Upper lobe of right lung (tissue), 1 donor: ENCODE measurements at regions not wholly inside any gene's neighbourhood (a gene's known extent, or its start where the extent isn't known, plus 50 kb on each side); places are given as distances from the start of the nearest gene placed in this dataset.

Source experiments
- ATAC-seq: fragments of 200-7000 bp; cut with Tn5 transposase; one replicate; pipeline ENCODE4 v1.9.1; 2020; ENCODE audit warnings: mild to moderate bottlenecking, moderate library complexity
- DNase-seq: peaks from one replicate; pipeline ENCODE4 v3.0.0-alpha.2; 2020
- H3K27ac ChIP-seq: fragments of 200-600 bp; one replicate; pipeline ENCODE4 v1.8.0; 2022
- H3K27me3 ChIP-seq: fragments of 200-600 bp; one replicate; pipeline ENCODE4 v1.8.0; 2022; ENCODE audit warnings: mild to moderate bottlenecking
- H3K36me3 ChIP-seq: fragments of 200-600 bp; one replicate; pipeline ENCODE4 v1.8.0; 2022
- H3K4me1 ChIP-seq: fragments of 200-600 bp; one replicate; pipeline ENCODE4 v1.8.0; 2022
- H3K4me3 ChIP-seq: fragments of 200-600 bp; one replicate; pipeline ENCODE4 v1.8.0; 2022; ENCODE audit warnings: mild to moderate bottlenecking
- H3K9me3 ChIP-seq: fragments of 200-600 bp; one replicate; pipeline ENCODE4 v1.8.0; 2022
- intact Hi-C: fragments of 100-400 bp; cut with DNase I; formaldehyde crosslinking; loops from one replicate; pipeline ENCODE4 v1.11.0; 2022
- TF ChIP-seq, protein P1 (sequence below): fragments of 200-600 bp; IDR thresholded peaks from one replicate; pipeline ENCODE4 v1.8.0; 2022; ENCODE audit warnings: antibody characterized with exemption
- donor health status: DM: no; HTN: yes; CAD: no; lungs with severe emphysema.

DNA sequence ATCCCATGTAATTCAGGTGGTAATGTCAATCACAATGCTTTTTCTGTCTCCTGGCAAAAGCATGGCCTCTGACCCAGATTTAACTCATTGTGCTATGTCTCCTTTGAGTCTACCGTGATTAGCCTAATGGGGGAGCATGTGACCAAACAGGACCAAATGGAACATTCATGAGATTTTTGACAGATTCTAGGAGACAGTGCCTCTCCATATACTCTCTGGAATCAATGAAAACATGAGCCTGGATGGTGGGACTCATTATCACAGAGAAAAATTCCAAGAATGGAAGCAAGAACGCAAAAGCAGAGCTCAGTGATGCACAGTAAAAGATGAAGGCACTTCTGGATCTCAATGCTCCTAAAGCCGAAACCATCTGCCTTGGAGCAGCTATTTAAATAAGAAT, 307.9 kb upstream of the MON1B start:
- H3K27ac ChIP-seq, result no peak overlapping the region
- H3K9me3 ChIP-seq, result no peaks in the 10 kb centered on the region
- no peak overlapping the region for H3K4me3 ChIP-seq
- DNase-seq, result no peak
- no peaks in the 10 kb centered on the region for H3K36me3 ChIP-seq
- H3K27me3 ChIP-seq, result no peaks in the 10 kb centered on the region
- TF ChIP-seq, protein P1, sequence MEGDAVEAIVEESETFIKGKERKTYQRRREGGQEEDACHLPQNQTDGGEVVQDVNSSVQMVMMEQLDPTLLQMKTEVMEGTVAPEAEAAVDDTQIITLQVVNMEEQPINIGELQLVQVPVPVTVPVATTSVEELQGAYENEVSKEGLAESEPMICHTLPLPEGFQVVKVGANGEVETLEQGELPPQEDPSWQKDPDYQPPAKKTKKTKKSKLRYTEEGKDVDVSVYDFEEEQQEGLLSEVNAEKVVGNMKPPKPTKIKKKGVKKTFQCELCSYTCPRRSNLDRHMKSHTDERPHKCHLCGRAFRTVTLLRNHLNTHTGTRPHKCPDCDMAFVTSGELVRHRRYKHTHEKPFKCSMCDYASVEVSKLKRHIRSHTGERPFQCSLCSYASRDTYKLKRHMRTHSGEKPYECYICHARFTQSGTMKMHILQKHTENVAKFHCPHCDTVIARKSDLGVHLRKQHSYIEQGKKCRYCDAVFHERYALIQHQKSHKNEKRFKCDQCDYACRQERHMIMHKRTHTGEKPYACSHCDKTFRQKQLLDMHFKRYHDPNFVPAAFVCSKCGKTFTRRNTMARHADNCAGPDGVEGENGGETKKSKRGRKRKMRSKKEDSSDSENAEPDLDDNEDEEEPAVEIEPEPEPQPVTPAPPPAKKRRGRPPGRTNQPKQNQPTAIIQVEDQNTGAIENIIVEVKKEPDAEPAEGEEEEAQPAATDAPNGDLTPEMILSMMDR, result no peak
- ATAC-seq, result no peak
- no peaks in the 10 kb centered on the region for H3K4me1 ChIP-seq
- intact Hi-C loops, result no loop called here

DNA sequence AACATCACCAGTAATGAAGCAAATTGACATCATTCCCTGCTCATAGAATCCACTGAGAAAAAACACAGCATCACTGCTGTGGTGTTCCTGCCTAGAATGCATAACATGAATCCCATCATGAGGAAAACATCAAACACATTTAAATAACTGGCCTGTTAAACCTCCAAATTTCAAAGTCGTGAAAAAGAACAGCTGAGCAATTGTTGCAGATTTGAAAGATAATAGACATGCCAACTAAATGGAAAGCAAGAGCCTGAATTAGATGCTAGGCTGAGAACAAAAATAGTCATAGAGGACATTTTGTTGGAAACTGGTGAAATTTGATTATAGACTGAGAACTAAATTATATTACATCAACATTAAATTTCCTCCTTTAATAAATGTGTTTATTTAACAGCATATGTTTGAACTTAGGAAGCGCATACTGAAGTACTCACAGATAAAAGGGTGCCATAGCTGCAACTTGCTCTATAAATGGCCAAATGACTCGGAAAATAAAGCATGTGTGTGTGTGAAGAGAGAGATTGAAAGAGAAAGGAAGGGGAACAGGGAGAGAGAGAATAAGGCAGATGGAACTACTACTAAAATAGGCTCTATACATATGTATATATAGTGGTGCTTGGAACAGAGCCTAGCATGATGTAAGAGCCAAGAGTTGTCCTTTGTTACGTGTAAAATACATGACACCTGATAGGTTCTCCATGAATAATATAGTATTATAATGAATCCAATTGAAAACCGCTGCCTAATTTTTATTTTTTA, 305.0 kb upstream of the MON1B start:
- TF ChIP-seq, protein P1, result no peak
- DNase-seq, result no peak

DNA sequence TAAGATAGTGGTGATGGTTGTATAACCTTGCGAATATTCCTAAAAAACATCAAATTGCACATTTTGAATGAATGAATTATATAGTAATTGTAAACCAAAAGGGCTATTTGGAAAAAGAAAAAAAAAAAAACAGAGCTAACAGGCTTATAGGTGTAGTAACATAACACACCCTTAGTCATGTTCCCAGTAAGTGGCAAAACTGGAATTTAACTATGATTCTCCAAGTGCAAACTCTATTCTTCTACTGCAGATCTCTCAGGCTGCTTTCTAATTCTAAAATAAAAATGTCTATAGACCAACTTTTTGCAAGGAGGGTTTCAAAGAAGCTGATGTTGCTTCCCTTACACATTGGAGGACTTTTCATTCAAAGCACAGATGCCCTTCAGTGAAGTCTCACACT, 293.2 kb upstream of the MON1B start:
- no peak for ATAC-seq
- no peak for DNase-seq

More for the DNA sequence above, 305.0 kb upstream of the MON1B start:
- no peak overlapping the region for H3K27ac ChIP-seq
- no peaks in the 10 kb centered on the region for H3K36me3 ChIP-seq
- intact Hi-C loops, result no loop called here
- no peaks in the 10 kb centered on the region for H3K9me3 ChIP-seq
- no peaks in the 10 kb centered on the region for H3K4me1 ChIP-seq
- ATAC-seq, result no peak
- H3K4me3 ChIP-seq, result no peak overlapping the region
- H3K27me3 ChIP-seq, result no peaks in the 10 kb centered on the region

DNA sequence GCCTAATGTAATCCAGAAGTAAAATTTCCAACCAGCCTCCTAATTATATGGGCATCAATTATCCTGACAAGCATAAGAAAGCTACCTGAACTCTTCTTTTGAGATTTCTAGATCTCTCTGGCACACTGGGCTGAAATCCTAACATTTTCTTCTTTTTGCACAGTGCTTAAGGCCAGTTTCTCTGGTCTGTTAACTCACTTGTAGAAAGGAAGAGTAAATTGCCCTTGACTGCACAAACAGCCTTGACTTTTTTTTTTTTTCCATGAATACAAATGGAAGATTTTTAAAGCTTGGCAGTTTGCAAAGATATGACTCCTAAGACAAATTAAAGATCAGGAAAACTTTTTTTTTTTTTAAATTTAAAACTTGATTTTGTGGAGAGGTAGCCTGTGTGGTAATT, 291.2 kb upstream of the MON1B start:
- Histone ChIP-seq H3K9me3 (no peaks in the 10 kb centered on the region), H3K27me3 (no peaks in the 10 kb centered on the region), H3K4me3 (no peak overlapping the region), H3K27ac (no peak overlapping the region), H3K4me1 (no peaks in the 10 kb centered on the region), H3K36me3 (no peaks in the 10 kb centered on the region)
- ATAC-seq (no peak), DNase-seq (no peak)
- intact Hi-C loops, result no loop called here
- TF ChIP-seq, protein P1, result no peak

More for the DNA sequence above, 293.2 kb upstream of the MON1B start:
- Histone ChIP-seq H3K27ac (no peak overlapping the region), H3K27me3 (no peaks in the 10 kb centered on the region), H3K9me3 (no peaks in the 10 kb centered on the region), H3K4me3 (no peak overlapping the region), H3K36me3 (no peaks in the 10 kb centered on the region), H3K4me1 (no peaks in the 10 kb centered on the region)
- TF ChIP-seq, protein P1, result no peak
- intact Hi-C loops, result no loop called here

DNA sequence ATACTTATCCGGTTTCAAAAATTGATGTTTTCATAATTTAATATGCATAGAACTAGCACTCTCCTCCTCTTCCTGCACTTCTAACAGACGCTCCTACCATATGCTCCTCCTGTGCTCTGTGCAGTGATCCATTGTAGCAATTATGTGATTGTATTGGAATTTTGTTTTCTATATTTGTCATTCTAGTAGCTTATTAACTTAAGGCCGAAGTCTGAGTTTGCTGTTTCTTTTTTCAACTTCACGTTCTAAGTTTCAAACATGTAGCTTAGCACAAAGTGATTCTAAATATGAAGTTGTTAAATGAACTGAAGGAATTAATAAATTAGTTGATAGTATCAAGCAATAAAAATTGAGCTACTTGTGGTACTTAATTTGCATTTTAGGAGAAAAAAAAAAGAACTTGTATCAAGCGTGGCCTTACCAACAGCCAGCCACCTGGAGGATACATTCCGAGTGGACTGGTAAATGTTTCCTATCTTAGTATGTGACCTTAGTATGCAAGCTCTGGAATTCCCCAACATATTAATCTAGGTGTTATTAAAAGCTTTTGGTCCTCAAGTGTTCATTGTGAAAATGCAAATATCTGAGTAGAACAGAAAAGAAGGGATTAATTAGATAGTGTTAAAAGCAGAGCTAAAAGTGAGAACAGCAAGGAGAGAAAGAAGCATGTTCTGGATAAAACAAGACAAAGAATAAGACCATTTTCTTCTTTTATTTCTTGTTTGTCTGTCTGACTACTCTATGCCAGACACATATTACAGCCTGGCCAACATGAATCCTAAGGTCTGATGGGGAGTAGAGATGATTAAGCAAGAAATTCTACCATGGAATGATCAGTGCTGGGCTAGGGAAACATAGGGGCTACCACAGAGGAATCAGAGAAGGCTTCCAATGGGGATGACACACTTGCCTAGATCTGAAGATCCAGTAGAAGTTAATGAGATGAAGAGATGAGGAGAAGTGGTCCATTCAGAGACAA, 290.4 kb upstream of the MON1B start:
- TF ChIP-seq, protein P1, result no peak
- no peak overlapping the region for H3K4me3 ChIP-seq
- DNase-seq (no peak), ATAC-seq (no peak)
- intact Hi-C loops, result no loop called here
- no peaks in the 10 kb centered on the region for H3K9me3 ChIP-seq
- no peaks in the 10 kb centered on the region for H3K36me3 ChIP-seq
- no peaks in the 10 kb centered on the region for H3K27me3 ChIP-seq
- no peaks in the 10 kb centered on the region for H3K4me1 ChIP-seq
- no peak overlapping the region for H3K27ac ChIP-seq
